GM18508 (cell line): ENCODE measurements at regions not wholly inside any gene's neighbourhood (a gene's known extent, or its start where the extent isn't known, plus 50 kb on each side); places are given as distances from the start of the nearest gene placed in this dataset.

ENCODE experiments used
- ATAC-seq: cut with Tn5 transposase; IDR thresholded peaks from one replicate; pipeline ENCODE4 v1.9.1; 2021; ENCODE audit warnings: moderate number of reproducible peaks; ENCODE audit not compliant: insufficient read depth, unreplicated experiment

DNA sequence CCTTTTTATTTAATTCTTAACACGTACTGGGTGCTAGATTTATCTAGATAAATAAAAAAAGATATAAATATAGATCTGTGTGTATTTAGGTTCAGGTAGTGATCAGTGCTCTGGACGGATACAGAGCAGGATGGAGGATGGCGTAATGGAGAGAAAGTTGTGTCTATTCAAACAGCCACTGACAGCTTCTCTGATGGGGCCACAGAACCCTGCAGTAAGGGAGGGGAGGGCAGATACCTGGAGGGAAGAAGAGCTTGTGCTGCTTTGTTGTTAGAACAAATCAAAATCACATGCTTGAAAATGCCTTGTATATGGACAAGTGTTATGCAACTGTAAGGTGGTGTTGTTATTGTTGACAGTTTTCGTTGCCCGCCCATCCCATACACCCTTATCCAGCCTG, 170.2 kb downstream of the UTP18 start:
- ATAC-seq, result no peak

- no peak for ATAC-seq
Observed at GRCh38 chr17:51434434-51435170, 174.3 kb downstream of the UTP18 start.

GRCh38 chr17:51435171-51435552, 174.8 kb downstream of the UTP18 start:
- no peak for ATAC-seq

GRCh38 chr17:51435641-51436091, 175.3 kb downstream of the UTP18 start:
- no peak for ATAC-seq

- no peak for ATAC-seq
Observed at GRCh38 chr17:51439395-51440229, 179.3 kb downstream of the UTP18 start.

GRCh38 chr17:51441431-51441830, 181.1 kb downstream of the UTP18 start:
- no peak for ATAC-seq

DNA sequence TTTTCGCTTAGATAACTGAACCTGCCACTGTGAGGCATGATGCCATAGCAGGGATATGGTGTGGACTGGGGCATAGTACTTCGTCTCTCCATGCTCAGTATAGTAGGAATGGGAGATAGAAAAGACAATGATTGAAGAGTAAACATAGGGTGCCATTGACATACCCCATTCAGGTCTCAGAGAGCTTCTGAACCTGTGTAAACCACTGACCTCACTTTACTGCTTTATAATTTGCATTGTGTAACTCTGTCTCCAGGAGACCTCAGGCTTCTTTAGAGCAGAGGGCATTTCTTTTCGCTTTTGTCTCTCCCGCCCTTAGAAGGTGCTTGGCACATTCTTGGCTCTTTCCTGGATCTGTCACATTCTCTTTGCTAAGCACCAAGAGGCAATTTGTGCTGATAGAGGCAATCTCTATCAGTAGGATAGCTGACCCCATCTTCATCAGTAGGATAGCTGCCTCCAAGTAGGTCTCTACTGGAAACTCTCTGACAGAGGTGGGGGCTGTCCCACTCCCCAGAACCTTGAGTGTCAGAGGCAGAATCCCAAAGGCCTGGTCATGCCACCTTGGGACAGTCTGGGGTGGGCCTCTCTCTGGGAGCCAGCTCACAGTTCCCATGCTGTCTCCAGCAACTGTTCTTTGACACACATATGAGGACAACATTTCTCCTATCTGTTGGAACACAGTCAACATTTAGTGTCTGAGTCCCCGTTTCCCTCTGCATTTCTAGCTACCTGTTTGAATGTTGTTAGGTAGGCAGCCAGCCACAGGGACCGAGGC, 181.9 kb downstream of the UTP18 start:
- no peak for ATAC-seq

- no peak for ATAC-seq
Observed at GRCh38 chr17:51443646-51444045, 183.3 kb downstream of the UTP18 start.

DNA sequence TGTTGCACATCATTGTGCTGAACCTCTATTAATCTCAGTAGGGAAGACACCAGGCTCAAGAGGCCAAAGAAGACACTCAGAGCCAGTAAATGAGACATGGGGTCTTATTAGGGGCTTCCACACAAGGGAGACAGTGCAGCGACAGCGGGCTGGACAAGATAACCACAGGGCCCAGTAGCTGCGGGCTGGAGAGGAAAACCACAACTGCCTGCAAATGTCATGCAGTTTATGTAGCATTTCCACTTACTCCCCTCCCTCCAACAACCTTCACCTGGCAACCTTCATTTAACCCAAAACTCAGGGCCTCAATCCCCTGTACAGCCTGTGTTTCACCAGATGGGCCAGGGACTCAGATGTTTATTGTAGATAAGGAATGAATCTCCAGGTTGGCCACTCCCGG, 185.6 kb downstream of the UTP18 start:
- ATAC-seq, result no peak

- no peak for ATAC-seq
Observed at GRCh38 chr17:51454456-51454978, 194.2 kb downstream of the UTP18 start.

GRCh38 chr17:51455211-51455610, 194.9 kb downstream of the UTP18 start:
- ATAC-seq, result no peak

- no peak for ATAC-seq
Observed at GRCh38 chr17:51455931-51456330, 195.6 kb downstream of the UTP18 start.

DNA sequence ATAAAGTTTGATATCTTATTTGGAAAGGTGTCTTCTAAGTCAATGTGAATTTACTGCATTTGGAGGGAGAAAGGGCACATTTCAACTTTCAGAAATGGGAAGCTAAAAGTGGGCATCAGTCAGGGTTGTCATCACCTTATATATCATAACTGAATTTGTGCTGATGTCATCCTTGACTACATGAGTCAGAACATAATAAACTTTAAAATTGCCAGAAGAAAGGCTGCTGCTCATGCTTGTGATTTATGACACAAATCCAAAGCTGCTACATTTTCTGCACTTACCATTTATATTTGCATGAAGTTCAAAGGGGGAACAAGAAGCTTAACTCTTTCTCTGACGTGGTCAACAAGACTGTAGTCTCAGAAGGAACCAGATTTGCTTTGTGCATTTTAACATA, 196.6 kb downstream of the UTP18 start:
- ATAC-seq, result no peak

DNA sequence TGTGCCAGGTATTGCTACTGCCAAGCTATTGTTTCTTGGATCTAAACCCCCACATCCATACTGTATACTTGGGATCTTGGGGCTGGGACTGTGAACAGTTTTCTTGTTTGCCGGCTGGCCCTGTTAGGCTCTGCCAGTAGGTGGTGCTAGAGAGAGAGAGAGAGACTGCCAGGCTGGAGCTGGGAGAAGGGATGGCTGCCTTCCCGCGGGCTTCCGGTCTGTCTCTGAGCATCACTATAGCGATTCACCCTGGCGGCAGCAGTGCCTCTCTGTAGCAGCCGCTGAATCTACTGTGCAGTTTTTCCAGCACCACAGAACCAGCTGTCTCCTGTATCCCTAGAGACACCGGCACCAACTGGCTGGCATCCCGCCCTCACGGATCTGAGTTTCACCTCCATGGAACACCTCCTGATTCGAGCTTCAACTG, 201.2 kb downstream of the UTP18 start:
- ATAC-seq, result peak; percentile 70

- no peak for ATAC-seq
Observed at GRCh38 chr17:51463353-51463752, 203.0 kb downstream of the UTP18 start.

DNA sequence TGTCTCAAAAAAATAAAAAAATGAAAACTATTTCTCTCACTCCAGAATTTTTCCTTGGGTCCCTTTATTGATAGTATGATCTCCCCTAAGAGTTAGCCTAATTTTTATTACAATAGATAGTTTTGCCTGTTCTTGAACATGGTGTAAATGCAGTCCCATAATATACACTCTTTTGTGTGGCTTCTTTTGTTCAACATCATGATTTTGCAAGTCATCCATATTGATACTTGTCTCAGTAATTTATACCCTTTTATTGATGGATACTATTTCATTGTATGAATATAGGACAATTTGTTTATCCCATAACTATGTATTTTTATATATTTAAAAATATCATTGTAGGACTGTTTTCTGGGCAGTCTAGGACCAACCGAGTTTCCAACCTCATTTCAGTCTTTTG, 207.0 kb downstream of the UTP18 start:
- no peak for ATAC-seq

DNA sequence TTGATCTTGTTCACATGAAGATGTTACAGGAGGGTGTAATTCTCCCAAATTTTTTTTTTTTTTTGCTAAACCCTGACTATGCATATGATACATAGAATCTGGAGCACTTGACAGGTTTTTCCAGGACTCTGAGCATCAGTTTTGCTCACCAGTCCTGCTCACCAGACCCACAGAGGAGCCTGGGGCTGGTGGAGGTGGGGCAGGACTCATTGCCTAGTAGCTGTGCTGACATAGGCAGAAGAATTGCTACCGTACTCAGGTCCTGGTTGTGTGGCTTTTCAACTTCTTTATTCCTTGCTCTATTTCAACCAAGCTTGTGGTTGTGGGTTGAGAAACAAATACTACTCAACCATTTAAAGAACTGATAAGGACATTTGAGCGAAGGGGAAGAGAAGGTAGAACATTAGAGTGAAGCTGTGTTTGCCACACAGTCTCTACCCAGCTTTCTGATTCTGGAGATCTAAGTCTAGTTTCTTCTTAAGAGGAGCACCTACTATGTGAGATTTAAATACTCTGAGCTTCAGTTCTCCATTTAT, 212.4 kb downstream of the UTP18 start:
- ATAC-seq, result no peak

GRCh38 chr17:51474764-51475163, 214.4 kb downstream of the UTP18 start:
- no peak for ATAC-seq

- no peak for ATAC-seq
Observed at GRCh38 chr17:51475730-51476129, 215.4 kb downstream of the UTP18 start.

DNA sequence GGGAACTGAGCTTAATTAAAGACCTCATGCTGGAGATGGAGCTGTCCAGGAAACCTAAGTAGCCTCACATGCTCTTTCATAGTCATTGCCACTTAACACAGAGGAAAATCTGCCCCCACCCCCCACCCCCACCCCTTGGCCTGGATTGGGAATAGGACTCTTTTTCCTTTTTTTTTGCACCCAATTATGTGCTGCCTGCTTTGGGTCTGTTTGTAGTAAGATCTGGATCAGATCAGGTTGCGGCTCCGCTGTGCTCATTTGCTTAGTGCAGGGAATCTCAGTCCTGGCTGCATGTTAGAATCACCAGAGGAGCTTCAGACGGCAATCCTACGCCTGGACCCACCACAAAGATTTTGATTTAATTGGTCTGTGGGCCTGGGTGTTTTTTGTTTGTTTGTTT, 219.0 kb downstream of the UTP18 start:
- no peak for ATAC-seq
